ENCODE measurements at regions not wholly inside any gene's neighbourhood (a gene's known extent, or its start where the extent isn't known, plus 50 kb on each side); places are given as distances from the start of the nearest gene placed in this dataset.

GRCh38 chr12:22794017-22794416 lies 169.0 kb downstream of the ETNK1 start:
- TF ChIP-seq TAF1 (IDR thresholded peaks at IDR 0.05; ENCODE audit: borderline replicate concordance, low read depth, low read length) (no peak), GABPA (IDR thresholded peaks at IDR 0.05; ENCODE audit: low read depth) (no peak), CEBPZ (IDR thresholded peaks at IDR 0.05; ENCODE audit: low read depth, low read length) (no peak), POLR2AphosphoS5 (IDR thresholded peaks at IDR 0.05; ENCODE audit: low read length) (no peak), ZNF217 (IDR thresholded peaks at IDR 0.05) (no peak), POLR2A (IDR thresholded peaks at IDR 0.05; ENCODE audit: low read depth, low read length) (no peak), CTCF (IDR thresholded peaks at IDR 0.05 in 2 of 3, conservative IDR thresholded peaks at IDR 0.05 in 1 of 3; ENCODE audit: control insufficient read depth in 2 of 3, extremely low read depth in 1 of 3, insufficient read depth in 1 of 3, low read depth in 3 of 3, low read length in 3 of 3) (no peak), DPF2 (IDR thresholded peaks at IDR 0.05) (no peak), E2F4 (IDR thresholded peaks at IDR 0.05; ENCODE audit: low read depth, low read length) (no peak), TARDBP (IDR thresholded peaks at IDR 0.05; ENCODE audit: borderline replicate concordance) (no peak), ZBTB33 (IDR thresholded peaks at IDR 0.05) (no peak)
